ENCODE measurements at regions not wholly inside any gene's neighbourhood (a gene's known extent, or its start where the extent isn't known, plus 50 kb on each side); places are given as distances from the start of the nearest gene placed in this dataset.

DNA sequence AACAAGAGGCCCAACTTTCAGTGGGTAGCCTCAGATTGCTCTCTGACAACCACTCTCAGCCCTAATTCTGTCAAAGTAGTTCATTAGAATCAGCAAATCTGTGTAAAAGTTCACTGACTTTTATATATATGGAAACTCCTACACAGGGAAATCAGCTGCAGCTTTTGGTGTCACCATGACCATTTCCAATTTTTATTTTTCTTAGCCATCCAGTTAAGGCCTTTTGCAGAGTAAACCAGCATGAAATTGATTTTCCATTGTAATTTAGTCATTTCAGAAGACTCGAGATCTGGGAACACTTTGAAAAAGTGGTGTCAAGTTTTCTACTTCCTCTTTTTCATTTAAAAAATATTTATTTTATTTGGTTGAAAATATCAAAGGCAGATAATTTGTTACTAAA, 263.2 kb downstream of the TMEM182 start:
- Histone ChIP-seq H3K36me3 (ENCODE audit: insufficient read depth, low read length) (no peaks in the 10 kb centered on the region), H3F3A (ENCODE audit: insufficient read depth, low read length, poor library complexity, severe bottlenecking) (no peaks in the 10 kb centered on the region), H3K9ac (ENCODE audit: low read length) (no peak overlapping the region), H2AFZ (ENCODE audit: low read depth, low read length) (no peak overlapping the region), H3K4me2 (ENCODE audit: low read length) (no peak overlapping the region), H3K27me3 (ENCODE audit: insufficient read depth, low read depth, low read length) (no peaks in the 10 kb centered on the region), H4K20me1 (ENCODE audit: insufficient read depth) (no peaks in the 10 kb centered on the region), H3K9me2 (ENCODE audit: insufficient read depth, low read length) (no peaks in the 10 kb centered on the region), H3K27ac (ENCODE audit: low read length) (no peak overlapping the region), H3K79me2 (replicated peaks; ENCODE audit: insufficient read depth, low read length) (no peaks in the 10 kb centered on the region), H3K9me3 (ENCODE audit: low read length) (no peaks in the 10 kb centered on the region), H3K4me3 (ENCODE audit: low read length) (no peak overlapping the region)
- no peak for TF ChIP-seq MXI1 (conservative IDR thresholded peaks at IDR 0.05; ENCODE audit: poor library complexity, severe bottlenecking)
- no peak for TF ChIP-seq EZH2 (IDR thresholded peaks at IDR 0.05; ENCODE audit: borderline replicate concordance, insufficient read depth, low read length, poor library complexity, severe bottlenecking)
- no peak for TF ChIP-seq EP300 (conservative IDR thresholded peaks at IDR 0.05; ENCODE audit: poor library complexity, severe bottlenecking)
- TF ChIP-seq RAD21 (conservative IDR thresholded peaks at IDR 0.05): no peak
- TF ChIP-seq, protein P1, sequence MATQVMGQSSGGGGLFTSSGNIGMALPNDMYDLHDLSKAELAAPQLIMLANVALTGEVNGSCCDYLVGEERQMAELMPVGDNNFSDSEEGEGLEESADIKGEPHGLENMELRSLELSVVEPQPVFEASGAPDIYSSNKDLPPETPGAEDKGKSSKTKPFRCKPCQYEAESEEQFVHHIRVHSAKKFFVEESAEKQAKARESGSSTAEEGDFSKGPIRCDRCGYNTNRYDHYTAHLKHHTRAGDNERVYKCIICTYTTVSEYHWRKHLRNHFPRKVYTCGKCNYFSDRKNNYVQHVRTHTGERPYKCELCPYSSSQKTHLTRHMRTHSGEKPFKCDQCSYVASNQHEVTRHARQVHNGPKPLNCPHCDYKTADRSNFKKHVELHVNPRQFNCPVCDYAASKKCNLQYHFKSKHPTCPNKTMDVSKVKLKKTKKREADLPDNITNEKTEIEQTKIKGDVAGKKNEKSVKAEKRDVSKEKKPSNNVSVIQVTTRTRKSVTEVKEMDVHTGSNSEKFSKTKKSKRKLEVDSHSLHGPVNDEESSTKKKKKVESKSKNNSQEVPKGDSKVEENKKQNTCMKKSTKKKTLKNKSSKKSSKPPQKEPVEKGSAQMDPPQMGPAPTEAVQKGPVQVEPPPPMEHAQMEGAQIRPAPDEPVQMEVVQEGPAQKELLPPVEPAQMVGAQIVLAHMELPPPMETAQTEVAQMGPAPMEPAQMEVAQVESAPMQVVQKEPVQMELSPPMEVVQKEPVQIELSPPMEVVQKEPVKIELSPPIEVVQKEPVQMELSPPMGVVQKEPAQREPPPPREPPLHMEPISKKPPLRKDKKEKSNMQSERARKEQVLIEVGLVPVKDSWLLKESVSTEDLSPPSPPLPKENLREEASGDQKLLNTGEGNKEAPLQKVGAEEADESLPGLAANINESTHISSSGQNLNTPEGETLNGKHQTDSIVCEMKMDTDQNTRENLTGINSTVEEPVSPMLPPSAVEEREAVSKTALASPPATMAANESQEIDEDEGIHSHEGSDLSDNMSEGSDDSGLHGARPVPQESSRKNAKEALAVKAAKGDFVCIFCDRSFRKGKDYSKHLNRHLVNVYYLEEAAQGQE (IDR thresholded peaks at IDR 0.05; ENCODE audit: borderline replicate concordance): no peak
- no peak for TF ChIP-seq POLR2AphosphoS5 (IDR thresholded peaks at IDR 0.05)
- TF ChIP-seq SMC3 (conservative IDR thresholded peaks at IDR 0.05; ENCODE audit: poor library complexity): no peak

DNA sequence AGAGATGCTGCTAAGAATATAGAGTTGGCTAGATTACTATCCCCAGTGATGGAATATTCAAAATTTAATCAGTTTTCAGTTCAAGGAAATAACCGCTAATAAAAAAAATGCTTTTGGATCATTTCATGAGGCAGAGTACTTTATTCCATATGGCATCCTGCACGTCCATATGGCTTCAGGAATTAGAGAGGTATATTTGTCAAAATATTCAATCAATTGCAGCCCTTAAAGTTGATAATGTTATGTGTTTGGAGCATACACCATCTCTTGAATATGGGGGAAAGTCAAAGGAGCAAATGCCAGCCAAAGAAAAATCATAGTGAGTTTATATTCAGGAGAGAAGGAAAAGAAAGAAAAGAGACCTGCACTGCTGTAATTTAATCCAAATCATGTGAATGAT, 266.4 kb downstream of the TMEM182 start:
- TF ChIP-seq EZH2 (IDR thresholded peaks at IDR 0.05; ENCODE audit: borderline replicate concordance, insufficient read depth, low read length, poor library complexity, severe bottlenecking) (no peak), EP300 (conservative IDR thresholded peaks at IDR 0.05; ENCODE audit: poor library complexity, severe bottlenecking) (no peak), MXI1 (conservative IDR thresholded peaks at IDR 0.05; ENCODE audit: poor library complexity, severe bottlenecking) (no peak), TAF1 (IDR thresholded peaks at IDR 0.05; ENCODE audit: low read depth) (no peak), SMC3 (conservative IDR thresholded peaks at IDR 0.05; ENCODE audit: poor library complexity) (no peak), POLR2AphosphoS5 (IDR thresholded peaks at IDR 0.05) (no peak), RAD21 (conservative IDR thresholded peaks at IDR 0.05) (no peak)
- TF ChIP-seq, protein P1 (IDR thresholded peaks at IDR 0.05; ENCODE audit: borderline replicate concordance): no peak
- TF ChIP-seq, protein P2, sequence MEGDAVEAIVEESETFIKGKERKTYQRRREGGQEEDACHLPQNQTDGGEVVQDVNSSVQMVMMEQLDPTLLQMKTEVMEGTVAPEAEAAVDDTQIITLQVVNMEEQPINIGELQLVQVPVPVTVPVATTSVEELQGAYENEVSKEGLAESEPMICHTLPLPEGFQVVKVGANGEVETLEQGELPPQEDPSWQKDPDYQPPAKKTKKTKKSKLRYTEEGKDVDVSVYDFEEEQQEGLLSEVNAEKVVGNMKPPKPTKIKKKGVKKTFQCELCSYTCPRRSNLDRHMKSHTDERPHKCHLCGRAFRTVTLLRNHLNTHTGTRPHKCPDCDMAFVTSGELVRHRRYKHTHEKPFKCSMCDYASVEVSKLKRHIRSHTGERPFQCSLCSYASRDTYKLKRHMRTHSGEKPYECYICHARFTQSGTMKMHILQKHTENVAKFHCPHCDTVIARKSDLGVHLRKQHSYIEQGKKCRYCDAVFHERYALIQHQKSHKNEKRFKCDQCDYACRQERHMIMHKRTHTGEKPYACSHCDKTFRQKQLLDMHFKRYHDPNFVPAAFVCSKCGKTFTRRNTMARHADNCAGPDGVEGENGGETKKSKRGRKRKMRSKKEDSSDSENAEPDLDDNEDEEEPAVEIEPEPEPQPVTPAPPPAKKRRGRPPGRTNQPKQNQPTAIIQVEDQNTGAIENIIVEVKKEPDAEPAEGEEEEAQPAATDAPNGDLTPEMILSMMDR (IDR thresholded peaks at IDR 0.05; ENCODE audit: poor library complexity, severe bottlenecking): no peak
- no peak overlapping the region for H3K27ac ChIP-seq (ENCODE audit: low read length)

More for the DNA sequence above, 266.4 kb downstream of the TMEM182 start:
- H3K79me2 ChIP-seq (replicated peaks; ENCODE audit: insufficient read depth, low read length): no peaks in the 10 kb centered on the region
- no peaks in the 10 kb centered on the region for H4K20me1 ChIP-seq (ENCODE audit: insufficient read depth)
- H3K36me3 ChIP-seq (ENCODE audit: insufficient read depth, low read length): no peaks in the 10 kb centered on the region
- no peak overlapping the region for H3K9ac ChIP-seq (ENCODE audit: low read length)
- no peak overlapping the region for H3K4me3 ChIP-seq (ENCODE audit: low read length)
- no peak overlapping the region for H3K4me2 ChIP-seq (ENCODE audit: low read length)
- no peaks in the 10 kb centered on the region for H3K9me3 ChIP-seq (ENCODE audit: low read length)
- no peaks in the 10 kb centered on the region for H3K27me3 ChIP-seq (ENCODE audit: insufficient read depth, low read depth, low read length)
- H3K9me2 ChIP-seq (ENCODE audit: insufficient read depth, low read length): no peaks in the 10 kb centered on the region
- H2AFZ ChIP-seq (ENCODE audit: low read depth, low read length): no peak overlapping the region
- no peaks in the 10 kb centered on the region for H3F3A ChIP-seq (ENCODE audit: insufficient read depth, low read length, poor library complexity, severe bottlenecking)

All from neural cell (in vitro differentiated cells).